ENCODE measurements at regions not wholly inside any gene's neighbourhood (a gene's known extent, or its start where the extent isn't known, plus 50 kb on each side); places are given as distances from the start of the nearest gene placed in this dataset.

- FAIRE-seq (no peak), DNase-seq (ENCODE audit: insufficient read length, low spot score) (no peak)
- no peak for TF ChIP-seq CTCF (IDR thresholded peaks at IDR 0.05; ENCODE audit: insufficient read depth, missing control alignments)
Measured at GRCh38 chr12:43044241-43044640, 454.7 kb upstream of the PRICKLE1 start.

- TF ChIP-seq CTCF (IDR thresholded peaks at IDR 0.05; ENCODE audit: insufficient read depth, missing control alignments), result no peak
- DNase-seq (ENCODE audit: insufficient read length, low spot score), result no peak
- no peak for FAIRE-seq
Measured at GRCh38 chr12:43038991-43039390, 449.4 kb upstream of the PRICKLE1 start.

- TF ChIP-seq CTCF (IDR thresholded peaks at IDR 0.05; ENCODE audit: insufficient read depth, missing control alignments), result no peak
- FAIRE-seq, result no peak
Measured at GRCh38 chr12:43029971-43030370, 440.4 kb upstream of the PRICKLE1 start.

GRCh38 chr12:43028826-43029225, 439.3 kb upstream of the PRICKLE1 start:
- FAIRE-seq (no peak), DNase-seq (ENCODE audit: insufficient read length, low spot score) (no peak)
- TF ChIP-seq CTCF (IDR thresholded peaks at IDR 0.05; ENCODE audit: insufficient read depth, missing control alignments), result no peak

More at GRCh38 chr12:43029971-43030370, 440.4 kb upstream of the PRICKLE1 start:
- no peak for DNase-seq (ENCODE audit: insufficient read length, low spot score)

- FAIRE-seq (no peak), DNase-seq (ENCODE audit: insufficient read length, low spot score) (no peak)
- no peak for TF ChIP-seq CTCF (IDR thresholded peaks at IDR 0.05; ENCODE audit: insufficient read depth, missing control alignments)
Measured at GRCh38 chr12:43022838-43023237, 433.3 kb upstream of the PRICKLE1 start.

- DNase-seq (ENCODE audit: insufficient read length, low spot score) (no peak), FAIRE-seq (no peak)
- no peak for TF ChIP-seq CTCF (IDR thresholded peaks at IDR 0.05; ENCODE audit: insufficient read depth, missing control alignments)
Measured at GRCh38 chr12:43015090-43015737, 425.7 kb upstream of the PRICKLE1 start.

GRCh38 chr12:43011383-43011926, 421.9 kb upstream of the PRICKLE1 start:
- DNase-seq (ENCODE audit: insufficient read length, low spot score), result no peak
- no peak for TF ChIP-seq CTCF (IDR thresholded peaks at IDR 0.05; ENCODE audit: insufficient read depth, missing control alignments)
- FAIRE-seq, result no peak
